Body of pancreas (tissue), 4 donors: ENCODE measurements at regions not wholly inside any gene's neighbourhood (a gene's known extent, or its start where the extent isn't known, plus 50 kb on each side); places are given as distances from the start of the nearest gene placed in this dataset.

Source experiments
- ATAC-seq: fragments of 150-250 bp; one replicate; pipeline ENCODE4 v1.9.1; 2016
- DNase-seq, 4 donors: peaks; one replicate each; pipeline ENCODE4 v3.0.0-alpha.2; 2019
- H3K27ac ChIP-seq, 4 donors: fragments of 200-600 bp; sonication (generic); 1 replicate in 3 of 4; 2 replicates in 1 of 4; pipeline versions ENCODE4 v1.5.1 to v1.6.1; 2016 to 2019; ENCODE audit warnings: mild to moderate bottlenecking in 1 of 4, mixed read lengths in 1 of 4, moderate library complexity in 1 of 4
- H3K27me3 ChIP-seq, 2 donors: fragments of 200-600 bp; sonication (generic); one replicate each; pipeline ENCODE4 v1.6.0; 2016; ENCODE audit warnings: mild to moderate bottlenecking in 1 of 2
- H3K36me3 ChIP-seq, 2 donors: fragments of 200-600 bp; sonication (generic); replicated peaks in 1 of 2; 2 replicates each; pipeline ENCODE4 v1.5.1; 2016; ENCODE audit warnings: low read depth in 2 of 2; ENCODE audit not compliant: insufficient read depth in 1 of 2
- H3K4me1 ChIP-seq: fragments of 200-600 bp; sonication (generic); one replicate; pipeline ENCODE4 v1.6.0; 2016
- H3K4me3 ChIP-seq, 2 donors: fragments of 200-600 bp; sonication (generic); 1 replicate in 1 of 2; 2 replicates in 1 of 2; pipeline ENCODE4 v1.5.1; 2016 to 2019
- H3K9me3 ChIP-seq, 3 donors: fragments of 200-600 bp; sonication (generic); 1 replicate in 2 of 3; 2 replicates in 1 of 3; pipeline ENCODE4 v1.5.1; 2016
- CTCF ChIP-seq, 7 experiments: fragments of 450-650 bp in 4 of 7; fragments of 200-600 bp in 3 of 7; sonication (generic) in 3 of 7; IDR thresholded peaks; one replicate each; pipeline ENCODE4 v1.5.1; 2016 to 2019; ENCODE audit warnings: antibody characterized with exemption in 7 of 7
- POLR2A ChIP-seq, 3 donors: fragments of 450-650 bp; IDR thresholded peaks; one replicate each; pipeline ENCODE4 v1.6.1; 2016; ENCODE audit warnings: antibody characterized with exemption in 3 of 3, mild to moderate bottlenecking in 2 of 3
- WGBS, 2 donors: methylation state at CpG; one replicate each; pipeline ENCODE4 v1.1.5; 2017; 5-methylcytosine and 5-hydroxymethylcytosine counted together
- intact Hi-C: fragments of 100-400 bp; cut with DNase I; formaldehyde crosslinking; loops from one replicate; pipeline ENCODE4 v1.15.1; 2023

- Histone ChIP-seq H3K36me3 (no peaks in the 10 kb centered on the region), H3K27me3 (no peaks in the 10 kb centered on the region), H3K9me3 (no peaks in the 10 kb centered on the region), H3K4me3 (no peak overlapping the region), H3K4me1 (no peaks in the 10 kb centered on the region), H3K27ac (no peak overlapping the region)
- no peak for TF ChIP-seq CTCF (IDR thresholded peaks at IDR 0.05)
- TF ChIP-seq POLR2A (IDR thresholded peaks at IDR 0.05): no peak
- DNase-seq: no peak
- intact Hi-C loops: no loop called here
- WGBS, 2 donors: 91 to 98% methylated on average over 4 to 5 of the region's 5 CpGs
- no peak for ATAC-seq
These were observed 268.6 kb downstream of the RAB28 start for GRCh38 chr4:13215560-13215959.

DNA sequence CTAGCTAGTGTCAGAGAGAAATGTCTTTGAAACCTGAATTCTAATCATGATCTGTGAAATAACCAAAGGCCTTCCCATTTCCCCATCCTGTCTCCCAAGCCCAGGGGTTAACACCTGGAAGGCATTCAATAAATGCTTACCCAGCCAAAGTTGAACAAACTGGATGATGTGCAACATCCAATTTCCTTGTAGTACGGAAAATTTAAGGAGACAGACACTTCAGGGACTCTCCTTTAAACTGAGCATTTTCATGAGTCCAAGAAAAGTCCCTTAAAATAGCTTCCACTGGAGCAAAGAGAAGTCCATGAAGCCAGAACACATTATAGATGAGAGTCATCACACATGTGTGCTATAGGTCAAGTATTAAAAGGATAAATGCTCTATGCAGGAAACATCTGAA, 271.2 kb downstream of the RAB28 start:
- ATAC-seq: no peak

GRCh38 chr4:13209600-13209999, 274.5 kb downstream of the RAB28 start:
- DNase-seq (no peak), ATAC-seq (no peak)
- H3K27me3 ChIP-seq: no peaks in the 10 kb centered on the region
- H3K4me1 ChIP-seq: no peaks in the 10 kb centered on the region
- no peaks in the 10 kb centered on the region for H3K9me3 ChIP-seq
- WGBS, 2 donors: 84 to 85% methylated on average over 4 of the region's 4 CpGs
- TF ChIP-seq CTCF (IDR thresholded peaks at IDR 0.05) (no peak), POLR2A (IDR thresholded peaks at IDR 0.05) (no peak)
- H3K4me3 ChIP-seq: no peak overlapping the region
- H3K27ac ChIP-seq: no peak overlapping the region
- H3K36me3 ChIP-seq: no peaks in the 10 kb centered on the region
- intact Hi-C loops: no loop called here

More for the DNA sequence above, 271.2 kb downstream of the RAB28 start:
- TF ChIP-seq CTCF (IDR thresholded peaks at IDR 0.05): no peak
- TF ChIP-seq POLR2A (IDR thresholded peaks at IDR 0.05): no peak
- Histone ChIP-seq H3K9me3 (no peaks in the 10 kb centered on the region), H3K27me3 (no peaks in the 10 kb centered on the region), H3K27ac (no peak overlapping the region), H3K4me1 (no peaks in the 10 kb centered on the region), H3K4me3 (no peak overlapping the region), H3K36me3 (no peaks in the 10 kb centered on the region)
- no peak for DNase-seq
- 81 to 82% methylated on average over 1 of the region's 1 CpG for WGBS, 2 donors
- intact Hi-C loops: no loop called here

- WGBS, 2 donors: 88 to 92% methylated on average over 3 of the region's 3 CpGs
- intact Hi-C loops: no loop called here
These were observed 275.5 kb downstream of the RAB28 start for GRCh38 chr4:13208558-13209193.

More at GRCh38 chr4:13208558-13209193, 275.5 kb downstream of the RAB28 start:
- no peak overlapping the region for H3K27ac ChIP-seq
- no peaks in the 10 kb centered on the region for H3K27me3 ChIP-seq
- H3K9me3 ChIP-seq: no peaks in the 10 kb centered on the region
- no peaks in the 10 kb centered on the region for H3K36me3 ChIP-seq
- DNase-seq (no peak), ATAC-seq (no peak)
- no peaks in the 10 kb centered on the region for H3K4me1 ChIP-seq
- no peak overlapping the region for H3K4me3 ChIP-seq
- TF ChIP-seq POLR2A (IDR thresholded peaks at IDR 0.05) (no peak), CTCF (IDR thresholded peaks at IDR 0.05) (no peak)
